ENCODE measurements at regions not wholly inside any gene's neighbourhood (a gene's known extent, or its start where the extent isn't known, plus 50 kb on each side); places are given as distances from the start of the nearest gene placed in this dataset.

GRCh38 chr11:25613451-25613850 lies 718.5 kb upstream of the ANO3 start:
- no peak overlapping the region for H3K27ac Mint-ChIP-seq
- H3K9me3 ChIP-seq (ENCODE audit: control insufficient read depth, insufficient read depth, low read length): peaks cover 7% of the 10 kb centered on the region

GRCh38 chr11:25613865-25614264 lies 718.1 kb upstream of the ANO3 start:
- peaks cover 7 to 13% of the 10 kb centered on the region in 2 donors for H3K9me3 Mint-ChIP-seq
- H3K27me3 Mint-ChIP-seq (ENCODE audit: low read depth in 2 of 2): no peaks in the 10 kb centered on the region
- Histone ChIP-seq H3K27me3 (ENCODE audit: control insufficient read depth, insufficient read depth, low read length) (no peaks in the 10 kb centered on the region), H3K4me1 (ENCODE audit: control insufficient read depth, insufficient read depth, low read length) (no peaks in the 10 kb centered on the region), H3K36me3 (ENCODE audit: control insufficient read depth, insufficient read depth, low read length) (no peaks in the 10 kb centered on the region), H3K9me3 (ENCODE audit: control insufficient read depth, insufficient read depth, low read length) (peaks cover 7% of the 10 kb centered on the region), H3K27ac (ENCODE audit: low read length) (no peak overlapping the region), H3K4me3 (ENCODE audit: low read length) (no peak overlapping the region)
- H3K36me3 Mint-ChIP-seq: no peaks in the 10 kb centered on the region
- intact Hi-C loops (cut with micrococcal nuclease): no loop called here
- no peak overlapping the region for H3K4me3 Mint-ChIP-seq
- no peak overlapping the region for H3K27ac Mint-ChIP-seq
- no peaks in the 10 kb centered on the region for H3K4me1 Mint-ChIP-seq
- 88% methylated on average over 4 of the region's 4 CpGs for WGBS (ENCODE audit: insufficient coverage)
- ATAC-seq (no peak), DNase-seq (no peak)
- TF ChIP-seq CTCF (IDR thresholded peaks at IDR 0.05): no peak

More at GRCh38 chr11:25613451-25613850, 718.5 kb upstream of the ANO3 start:
- Histone ChIP-seq H3K27me3 (ENCODE audit: control insufficient read depth, insufficient read depth, low read length) (no peaks in the 10 kb centered on the region), H3K36me3 (ENCODE audit: control insufficient read depth, insufficient read depth, low read length) (no peaks in the 10 kb centered on the region), H3K4me3 (ENCODE audit: low read length) (no peak overlapping the region), H3K4me1 (ENCODE audit: control insufficient read depth, insufficient read depth, low read length) (no peaks in the 10 kb centered on the region), H3K27ac (ENCODE audit: low read length) (no peak overlapping the region)
- ATAC-seq (no peak), DNase-seq (no peak)
- Mint-ChIP-seq H3K36me3 (no peaks in the 10 kb centered on the region), H3K4me3 (no peak overlapping the region), H3K4me1 (no peaks in the 10 kb centered on the region), H3K9me3 (peaks cover 5 to 15% of the 10 kb centered on the region in 2 donors), H3K27me3 (ENCODE audit: low read depth in 2 of 2) (no peaks in the 10 kb centered on the region)
- WGBS (ENCODE audit: insufficient coverage): 44% methylated on average over 1 of the region's 1 CpG
- no peak for TF ChIP-seq CTCF (IDR thresholded peaks at IDR 0.05)
- intact Hi-C loops (cut with micrococcal nuclease): no loop called here

GRCh38 chr11:25615069-25615468 lies 716.9 kb upstream of the ANO3 start:
- no peak for TF ChIP-seq CTCF (IDR thresholded peaks at IDR 0.05)
- no peaks in the 10 kb centered on the region for H3K27me3 ChIP-seq (ENCODE audit: control insufficient read depth, insufficient read depth, low read length)
- H3K36me3 ChIP-seq (ENCODE audit: control insufficient read depth, insufficient read depth, low read length): no peaks in the 10 kb centered on the region
- H3K4me3 ChIP-seq (ENCODE audit: low read length): no peak overlapping the region
- 88% methylated on average over 1 of the region's 2 CpGs for WGBS (ENCODE audit: insufficient coverage)
- DNase-seq (no peak), ATAC-seq (no peak)
- no peak overlapping the region for H3K4me3 Mint-ChIP-seq
- no peaks in the 10 kb centered on the region for H3K4me1 ChIP-seq (ENCODE audit: control insufficient read depth, insufficient read depth, low read length)
- intact Hi-C loops (cut with micrococcal nuclease): no loop called here
- peaks cover 7% of the 10 kb centered on the region for H3K9me3 ChIP-seq (ENCODE audit: control insufficient read depth, insufficient read depth, low read length)
- peaks cover 7% of the 10 kb centered on the region in 2 donors for H3K9me3 Mint-ChIP-seq
- no peak overlapping the region for H3K27ac Mint-ChIP-seq
- H3K4me1 Mint-ChIP-seq: no peaks in the 10 kb centered on the region
- H3K27me3 Mint-ChIP-seq (ENCODE audit: low read depth in 2 of 2): no peaks in the 10 kb centered on the region
- H3K36me3 Mint-ChIP-seq: no peaks in the 10 kb centered on the region
- H3K27ac ChIP-seq (ENCODE audit: low read length): no peak overlapping the region

GRCh38 chr11:25615841-25616240 lies 716.1 kb upstream of the ANO3 start:
- no peaks in the 10 kb centered on the region for H3K27me3 ChIP-seq (ENCODE audit: control insufficient read depth, insufficient read depth, low read length)
- H3K36me3 ChIP-seq (ENCODE audit: control insufficient read depth, insufficient read depth, low read length): no peaks in the 10 kb centered on the region
- Mint-ChIP-seq H3K4me1 (no peaks in the 10 kb centered on the region), H3K27ac (no peak overlapping the region), H3K36me3 (no peaks in the 10 kb centered on the region), H3K4me3 (no peak overlapping the region), H3K9me3 (peaks cover 5 to 7% of the 10 kb centered on the region in 2 donors), H3K27me3 (ENCODE audit: low read depth in 2 of 2) (no peaks in the 10 kb centered on the region)
- H3K27ac ChIP-seq (ENCODE audit: low read length): no peak overlapping the region
- no peak overlapping the region for H3K4me3 ChIP-seq (ENCODE audit: low read length)
- no peak for TF ChIP-seq CTCF (IDR thresholded peaks at IDR 0.05)
- H3K9me3 ChIP-seq (ENCODE audit: control insufficient read depth, insufficient read depth, low read length): peaks cover 7% of the 10 kb centered on the region
- 86% methylated on average over 1 of the region's 2 CpGs for WGBS (ENCODE audit: insufficient coverage)
- DNase-seq: no peak
- no peak for ATAC-seq
- intact Hi-C loops (cut with micrococcal nuclease): no loop called here
- no peaks in the 10 kb centered on the region for H3K4me1 ChIP-seq (ENCODE audit: control insufficient read depth, insufficient read depth, low read length)

Measured in natural killer cell (primary cell).